Liver (tissue), 8 donors: ENCODE measurements at regions not wholly inside any gene's neighbourhood (a gene's known extent, or its start where the extent isn't known, plus 50 kb on each side); places are given as distances from the start of the nearest gene placed in this dataset.

Source experiments
- DNase-seq: peaks from one replicate; pipeline ENCODE4 v3.0.0-alpha.2; 2017; ENCODE audit warnings: low spot score
- H3K27ac ChIP-seq, 2 donors: one replicate each; pipeline ENCODE4 v1.7.0; 2013; ENCODE audit warnings: inconsistent platforms in 2 of 2, low read length in 2 of 2, control low read depth in 1 of 2, low read depth in 1 of 2, mild to moderate bottlenecking in 1 of 2
- H3K27me3 ChIP-seq, 4 donors: one replicate each; pipeline versions ENCODE4 v1.6.1 to v1.7.0; 2013; ENCODE audit warnings: low read length in 3 of 4, inconsistent platforms in 1 of 4, mild to moderate bottlenecking in 1 of 4, moderate library complexity in 1 of 4; ENCODE audit not compliant: control insufficient read depth in 4 of 4, insufficient read depth in 4 of 4
- H3K36me3 ChIP-seq, 4 donors: one replicate each; pipeline versions ENCODE4 v1.6.1 to v1.7.0; 2013; ENCODE audit warnings: low read length in 3 of 4, mild to moderate bottlenecking in 3 of 4, low read depth in 1 of 4, moderate library complexity in 1 of 4; ENCODE audit not compliant: control insufficient read depth in 4 of 4, insufficient read depth in 3 of 4
- H3K4me1 ChIP-seq, 4 donors: one replicate each; pipeline versions ENCODE4 v1.6.1 to v1.7.0; 2013; ENCODE audit warnings: low read length in 3 of 4, mild to moderate bottlenecking in 3 of 4, moderate library complexity in 1 of 4; ENCODE audit not compliant: control insufficient read depth in 4 of 4, insufficient read depth in 4 of 4
- H3K4me3 ChIP-seq, 3 donors: one replicate each; pipeline versions ENCODE4 v1.6.1 to v1.7.0; 2013; ENCODE audit warnings: low read length in 3 of 3, control low read depth in 1 of 3, low read depth in 1 of 3, mild to moderate bottlenecking in 1 of 3
- H3K9ac ChIP-seq, 2 donors: one replicate each; pipeline ENCODE4 v1.7.0; 2013; ENCODE audit warnings: low read length in 2 of 2, mild to moderate bottlenecking in 2 of 2, moderate library complexity in 2 of 2, control low read depth in 1 of 2, low read depth in 1 of 2
- H3K9me3 ChIP-seq, 4 donors: one replicate each; pipeline versions ENCODE4 v1.6.1 to v1.7.0; 2013; ENCODE audit warnings: low read length in 3 of 4; ENCODE audit not compliant: control insufficient read depth in 4 of 4
- CTCF ChIP-seq: fragments of 150-350 bp; IDR thresholded peaks from 2 replicates; pipeline ENCODE4 v1.5.1; 2017; ENCODE audit warnings: improper control_type of control experiment, low read depth, low read length; ENCODE audit not compliant: missing input control
- FOXA2 ChIP-seq: IDR thresholded peaks from 2 replicates; pipeline ENCODE4 v1.6.1; 2016; ENCODE audit warnings: antibody characterized with exemption
- GABPA ChIP-seq, 2 donors: IDR thresholded peaks in 1 of 2; conservative IDR thresholded peaks in 1 of 2; 2 replicates each; pipeline ENCODE4 v1.6.1; 2016; ENCODE audit warnings: antibody characterized with exemption in 2 of 2, mild to moderate bottlenecking in 1 of 2, moderate library complexity in 1 of 2
- HNF4A ChIP-seq, 2 donors: conservative IDR thresholded peaks; 2 replicates each; pipeline ENCODE4 v1.6.1; 2016; ENCODE audit warnings: antibody characterized with exemption in 2 of 2, mild to moderate bottlenecking in 2 of 2
- NR2F2 ChIP-seq: IDR thresholded peaks from 2 replicates; pipeline ENCODE4 v1.6.1; 2016; ENCODE audit warnings: antibody characterized with exemption
- RAD21 ChIP-seq, 2 donors: IDR thresholded peaks; 2 replicates each; pipeline ENCODE4 v1.6.1; 2016; ENCODE audit warnings: antibody characterized with exemption in 2 of 2, mild to moderate bottlenecking in 2 of 2
- REST ChIP-seq: IDR thresholded peaks from 2 replicates; pipeline ENCODE4 v1.6.1; 2016; ENCODE audit warnings: antibody characterized with exemption, mild to moderate bottlenecking
- SP1 ChIP-seq: IDR thresholded peaks from 2 replicates; pipeline ENCODE4 v1.6.1; 2018; ENCODE audit warnings: antibody characterized with exemption, mild to moderate bottlenecking
- YY1 ChIP-seq: IDR thresholded peaks from 2 replicates; pipeline ENCODE4 v1.6.1; 2016; ENCODE audit warnings: antibody characterized with exemption, mild to moderate bottlenecking
- ZBTB33 ChIP-seq: IDR thresholded peaks from 2 replicates; pipeline ENCODE4 v1.6.1; 2016; ENCODE audit warnings: antibody characterized with exemption
- WGBS: extraction: QIAGEN DNeasy Blood & Tissue Kit; methylation state at CpG from one replicate; pipeline ENCODE4 v1.1.7; 2013; 5-methylcytosine and 5-hydroxymethylcytosine counted together
- donor health status: healthy.
- donor health status: healthy.
- donor health status: healthy.
- donor health status: healthy.
- donor health status: healthy.

GRCh38 chr7:23927709-23928417, 217.8 kb downstream of the STK31 start:
- WGBS = 94% methylated on average over 5 of the region's 5 CpGs

More at GRCh38 chr7:23927709-23928417, 217.8 kb downstream of the STK31 start:
- H3K9me3 ChIP-seq = no peaks in the 10 kb centered on the region
- H3K36me3 ChIP-seq = no peaks in the 10 kb centered on the region
- H3K27ac ChIP-seq = no peak overlapping the region
- no peak for DNase-seq
- no peaks in the 10 kb centered on the region for H3K27me3 ChIP-seq
- TF ChIP-seq CTCF (no peak), FOXA2 (no peak), REST (no peak), HNF4A (conservative IDR thresholded peaks at IDR 0.05) (no peak), SP1 (no peak), YY1 (no peak), NR2F2 (no peak), ZBTB33 (no peak), GABPA (IDR thresholded peaks at IDR 0.05 in 1 of 2, conservative IDR thresholded peaks at IDR 0.05 in 1 of 2) (no peak), RAD21 (IDR thresholded peaks at IDR 0.05) (no peak)
- no peak overlapping the region for H3K4me3 ChIP-seq
- H3K4me1 ChIP-seq = no peaks in the 10 kb centered on the region
- H3K9ac ChIP-seq = no peak overlapping the region
